Stomach (tissue), 4 donors: ENCODE measurements at regions not wholly inside any gene's neighbourhood (a gene's known extent, or its start where the extent isn't known, plus 50 kb on each side); places are given as distances from the start of the nearest gene placed in this dataset.

ENCODE experiments used
- POLR2A ChIP-seq, 4 donors: fragments of 450-650 bp; IDR thresholded peaks; one replicate each; pipeline ENCODE4 v1.6.1; 2016; ENCODE audit warnings: antibody characterized with exemption in 4 of 4, control low read depth in 2 of 4, mild to moderate bottlenecking in 1 of 4, moderate library complexity in 1 of 4
- POLR2AphosphoS5 ChIP-seq, 3 donors: sonication (generic); formaldehyde crosslinking; IDR thresholded peaks; one replicate each; pipeline ENCODE4 v1.6.1; 2016; ENCODE audit warnings: antibody characterized with exemption in 3 of 3
- TF ChIP-seq, protein P1 (sequence below), 7 experiments: fragments of 450-650 bp in 4 of 7; fragments of 200-600 bp in 3 of 7; sonication (generic) in 3 of 7; IDR thresholded peaks; one replicate each; pipeline ENCODE4 v1.5.1; 2016 to 2019; ENCODE audit warnings: antibody characterized with exemption in 7 of 7, control low read depth in 2 of 7, mild to moderate bottlenecking in 1 of 7

DNA sequence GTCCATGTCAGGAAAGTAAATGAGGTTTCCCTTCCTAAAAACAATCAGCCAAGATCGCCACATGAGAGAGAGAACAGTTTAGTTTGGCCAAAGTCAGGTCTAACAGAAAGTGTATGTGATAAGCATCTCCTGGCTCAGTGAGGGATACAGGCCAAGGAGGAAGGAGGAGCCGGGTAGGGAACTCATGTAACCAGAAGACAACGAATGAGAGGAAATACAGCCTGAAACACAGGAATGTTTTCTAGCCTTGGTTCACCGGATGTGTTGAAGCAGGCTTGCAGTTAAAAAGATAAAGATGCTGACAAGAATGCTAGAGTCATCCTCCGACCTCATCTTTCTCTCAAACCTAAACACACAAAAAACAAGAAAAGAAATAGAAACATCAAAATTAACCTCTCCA, 283.9 kb upstream of the SIX2 start:
- no peak for TF ChIP-seq POLR2A (IDR thresholded peaks at IDR 0.05)
- TF ChIP-seq, protein P1, sequence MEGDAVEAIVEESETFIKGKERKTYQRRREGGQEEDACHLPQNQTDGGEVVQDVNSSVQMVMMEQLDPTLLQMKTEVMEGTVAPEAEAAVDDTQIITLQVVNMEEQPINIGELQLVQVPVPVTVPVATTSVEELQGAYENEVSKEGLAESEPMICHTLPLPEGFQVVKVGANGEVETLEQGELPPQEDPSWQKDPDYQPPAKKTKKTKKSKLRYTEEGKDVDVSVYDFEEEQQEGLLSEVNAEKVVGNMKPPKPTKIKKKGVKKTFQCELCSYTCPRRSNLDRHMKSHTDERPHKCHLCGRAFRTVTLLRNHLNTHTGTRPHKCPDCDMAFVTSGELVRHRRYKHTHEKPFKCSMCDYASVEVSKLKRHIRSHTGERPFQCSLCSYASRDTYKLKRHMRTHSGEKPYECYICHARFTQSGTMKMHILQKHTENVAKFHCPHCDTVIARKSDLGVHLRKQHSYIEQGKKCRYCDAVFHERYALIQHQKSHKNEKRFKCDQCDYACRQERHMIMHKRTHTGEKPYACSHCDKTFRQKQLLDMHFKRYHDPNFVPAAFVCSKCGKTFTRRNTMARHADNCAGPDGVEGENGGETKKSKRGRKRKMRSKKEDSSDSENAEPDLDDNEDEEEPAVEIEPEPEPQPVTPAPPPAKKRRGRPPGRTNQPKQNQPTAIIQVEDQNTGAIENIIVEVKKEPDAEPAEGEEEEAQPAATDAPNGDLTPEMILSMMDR (IDR thresholded peaks at IDR 0.05): no peak
- no peak for TF ChIP-seq POLR2AphosphoS5 (IDR thresholded peaks at IDR 0.05)
